ES-I3 (cell line): ENCODE measurements at regions not wholly inside any gene's neighbourhood (a gene's known extent, or its start where the extent isn't known, plus 50 kb on each side); places are given as distances from the start of the nearest gene placed in this dataset.

Experiments
- H3K36me3 ChIP-seq: 2 replicates; pipeline ENCODE4 v1.6.1; 2013; ENCODE audit warnings: mild to moderate bottlenecking, low read length, control low read depth, moderate library complexity; ENCODE audit not compliant: insufficient read depth
- H3K4me1 ChIP-seq: 2 replicates; pipeline ENCODE4 v1.6.1; 2013; ENCODE audit warnings: mild to moderate bottlenecking, control low read depth, low read length; ENCODE audit not compliant: insufficient read depth
- H3K9ac ChIP-seq: 2 replicates; pipeline ENCODE4 v1.6.1; 2013; ENCODE audit warnings: low read depth, mild to moderate bottlenecking, low read length, moderate library complexity
- H3K9me3 ChIP-seq: 2 replicates; pipeline ENCODE4 v1.6.1; 2013; ENCODE audit warnings: mild to moderate bottlenecking, low read length, moderate library complexity; ENCODE audit not compliant: control insufficient read depth, insufficient read depth

DNA sequence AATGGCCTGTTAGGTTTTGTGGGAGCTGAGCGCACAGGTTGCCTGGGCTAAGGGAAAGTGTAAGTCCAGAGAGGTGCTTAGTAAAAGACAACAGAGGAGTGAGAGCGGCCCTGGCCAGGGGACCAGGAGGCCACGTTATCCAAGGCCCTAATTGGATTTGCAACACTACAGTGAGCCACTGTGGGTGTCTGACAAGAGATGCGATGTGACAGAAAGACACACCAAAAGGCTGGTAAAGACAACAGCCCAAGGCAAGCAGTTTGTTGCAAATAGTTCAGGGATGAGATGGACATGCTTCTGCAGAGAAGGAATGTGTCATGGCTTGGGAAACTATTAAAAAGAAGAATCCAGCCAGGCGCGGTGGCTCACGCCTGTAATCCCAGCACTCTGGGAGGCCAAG lies 162.7 kb upstream of the KIT start:
- Histone ChIP-seq H3K4me1 (peaks cover 13% of the 10 kb centered on the region), H3K9me3 (no peaks in the 10 kb centered on the region), H3K36me3 (no peaks in the 10 kb centered on the region), H3K9ac (no peak overlapping the region)

DNA sequence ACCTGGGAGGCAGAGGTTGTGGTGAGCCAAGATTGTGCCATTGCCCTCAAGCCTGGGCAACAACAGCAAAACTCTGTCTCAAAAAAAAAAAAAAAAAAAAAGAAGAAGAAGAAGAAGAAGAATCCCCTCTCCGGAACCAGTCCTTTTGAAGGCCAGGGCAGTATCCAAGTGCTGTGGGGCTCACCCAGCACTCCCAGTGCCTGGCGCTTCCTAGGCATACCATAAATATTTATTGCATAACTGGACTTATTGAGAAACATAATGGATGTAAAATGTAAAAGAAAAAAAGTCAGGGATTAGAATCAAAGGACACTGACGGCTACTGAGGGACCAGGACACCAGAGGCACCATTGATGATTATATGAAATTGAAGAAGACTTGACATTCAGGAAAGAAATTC lies 162.1 kb upstream of the KIT start:
- H3K4me1 ChIP-seq = peaks cover 13% of the 10 kb centered on the region

DNA sequence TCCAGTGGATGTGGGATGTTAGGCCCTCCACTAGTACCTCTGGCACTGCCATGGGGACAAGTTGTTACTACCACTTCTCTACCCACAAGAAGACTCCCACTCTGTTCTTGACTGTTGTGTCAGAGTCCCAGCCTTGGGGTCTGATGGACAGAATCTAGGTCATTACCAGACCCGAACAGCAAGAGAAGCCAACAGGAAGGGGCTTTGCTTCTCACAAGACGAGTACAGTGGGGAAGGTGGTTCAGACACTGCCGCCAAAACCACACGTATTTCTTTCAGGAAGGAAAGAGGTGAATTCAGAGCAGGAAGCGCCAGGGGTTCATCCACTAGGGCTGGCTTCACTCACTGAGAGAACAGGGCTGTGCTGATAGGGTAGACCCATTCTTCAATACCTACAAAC lies 161.3 kb upstream of the KIT start:
- Histone ChIP-seq H3K36me3 (no peaks in the 10 kb centered on the region), H3K4me1 (peaks cover 13% of the 10 kb centered on the region), H3K9ac (no peak overlapping the region), H3K9me3 (no peaks in the 10 kb centered on the region)

More for the DNA sequence above, 162.1 kb upstream of the KIT start:
- no peaks in the 10 kb centered on the region for H3K36me3 ChIP-seq
- no peak overlapping the region for H3K9ac ChIP-seq
- H3K9me3 ChIP-seq = no peaks in the 10 kb centered on the region

- H3K9me3 ChIP-seq = no peaks in the 10 kb centered on the region
- peaks cover 13% of the 10 kb centered on the region for H3K4me1 ChIP-seq
- no peak overlapping the region for H3K9ac ChIP-seq
These were observed 159.8 kb upstream of the KIT start for GRCh38 chr4:54497947-54498346.

DNA sequence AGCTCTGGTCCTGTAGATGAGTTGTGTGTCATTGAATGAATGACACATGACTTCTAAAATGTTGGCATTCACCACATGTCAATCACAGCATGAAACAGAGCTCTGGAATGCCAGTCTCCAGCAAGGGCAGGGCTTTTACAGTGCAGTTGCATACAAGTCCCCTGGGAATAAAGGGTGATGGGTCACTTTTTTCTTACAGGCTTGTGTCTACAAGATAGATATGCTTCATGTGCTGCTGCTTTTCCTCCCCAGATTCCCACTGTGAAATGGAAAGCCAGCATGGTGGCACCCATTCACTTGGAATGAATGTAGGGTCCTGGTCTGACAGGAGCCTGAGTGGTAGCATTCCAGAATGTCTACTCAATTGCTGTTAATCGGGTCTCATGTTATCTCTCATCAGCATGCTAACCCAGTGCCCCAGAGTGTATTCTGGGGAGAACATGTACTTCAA lies 159.1 kb upstream of the KIT start:
- H3K9me3 ChIP-seq = no peaks in the 10 kb centered on the region
- H3K4me1 ChIP-seq = peaks cover 13% of the 10 kb centered on the region
- H3K36me3 ChIP-seq = no peaks in the 10 kb centered on the region
- no peak overlapping the region for H3K9ac ChIP-seq

More at GRCh38 chr4:54497947-54498346, 159.8 kb upstream of the KIT start:
- H3K36me3 ChIP-seq = no peaks in the 10 kb centered on the region

- Histone ChIP-seq H3K36me3 (no peaks in the 10 kb centered on the region), H3K9me3 (no peaks in the 10 kb centered on the region), H3K9ac (no peak overlapping the region)
These were observed 158.3 kb upstream of the KIT start for GRCh38 chr4:54499308-54500074.

GRCh38 chr4:54505362-54505761 lies 152.4 kb upstream of the KIT start:
- Histone ChIP-seq H3K36me3 (no peaks in the 10 kb centered on the region), H3K9me3 (no peaks in the 10 kb centered on the region; the same call in 1 of the 2 replicates), H3K4me1 (no peaks in the 10 kb centered on the region), H3K9ac (no peak overlapping the region)

More at GRCh38 chr4:54499308-54500074, 158.3 kb upstream of the KIT start:
- H3K4me1 ChIP-seq = peaks cover 13% of the 10 kb centered on the region

DNA sequence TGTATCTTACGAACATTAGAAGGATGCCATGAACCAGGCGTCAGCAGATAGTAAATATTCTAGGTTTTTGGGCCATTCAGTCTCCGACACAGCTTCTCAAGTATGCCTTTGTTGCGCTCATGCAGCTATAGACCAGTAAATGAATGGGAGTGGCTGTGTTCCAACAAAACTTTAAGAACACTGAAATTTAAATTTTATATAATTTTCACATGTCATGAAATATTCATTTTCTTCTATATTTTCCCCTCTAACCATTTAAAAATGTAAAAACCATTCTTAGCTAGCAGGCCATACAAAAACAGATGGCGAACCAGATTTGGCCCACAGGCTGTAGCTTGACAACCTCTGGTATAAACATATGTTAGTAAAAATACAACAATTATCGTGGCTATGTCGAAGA lies 151.8 kb upstream of the KIT start:
- H3K4me1 ChIP-seq = no peaks in the 10 kb centered on the region
- no peak overlapping the region for H3K9ac ChIP-seq
- H3K36me3 ChIP-seq = no peaks in the 10 kb centered on the region
- no peaks in the 10 kb centered on the region; the same call in 1 of the 2 replicates for H3K9me3 ChIP-seq

- no peaks in the 10 kb centered on the region for H3K4me1 ChIP-seq
- H3K36me3 ChIP-seq = no peaks in the 10 kb centered on the region
- no peaks in the 10 kb centered on the region; the same call in 1 of the 2 replicates for H3K9me3 ChIP-seq
- H3K9ac ChIP-seq = no peak overlapping the region
These were observed 148.7 kb upstream of the KIT start for GRCh38 chr4:54509057-54509456.

DNA sequence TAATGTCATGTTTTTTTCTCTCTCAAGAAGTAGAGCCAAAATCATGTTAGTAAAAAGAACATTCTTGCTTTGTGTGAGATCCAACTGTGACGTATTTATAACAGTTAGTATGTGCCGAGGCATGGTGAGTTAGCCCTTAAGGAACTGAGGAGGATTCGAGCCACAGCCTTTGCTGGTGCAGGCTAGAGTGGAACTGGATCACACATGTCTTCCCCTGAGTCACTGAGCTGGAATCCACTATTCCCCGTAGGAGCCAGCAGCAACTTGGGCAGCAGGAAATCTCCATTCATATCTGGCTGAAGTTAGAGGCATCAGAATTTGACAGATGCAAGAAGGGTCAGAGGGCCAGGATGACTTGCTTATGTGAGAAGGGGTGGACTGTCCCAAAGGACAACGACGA lies 144.6 kb upstream of the KIT start:
- H3K36me3 ChIP-seq = no peaks in the 10 kb centered on the region
- no peaks in the 10 kb centered on the region for H3K9me3 ChIP-seq
- no peaks in the 10 kb centered on the region for H3K4me1 ChIP-seq
- no peak overlapping the region for H3K9ac ChIP-seq

- Histone ChIP-seq H3K9me3 (no peaks in the 10 kb centered on the region), H3K4me1 (no peaks in the 10 kb centered on the region), H3K36me3 (no peaks in the 10 kb centered on the region), H3K9ac (no peak overlapping the region)
These were observed 144.0 kb upstream of the KIT start for GRCh38 chr4:54513741-54514140.

- H3K9ac ChIP-seq = no peak overlapping the region
These were observed 141.1 kb upstream of the KIT start for GRCh38 chr4:54516556-54517215.

GRCh38 chr4:54517781-54518444 lies 139.8 kb upstream of the KIT start:
- no peaks in the 10 kb centered on the region for H3K9me3 ChIP-seq
- H3K4me1 ChIP-seq = no peaks in the 10 kb centered on the region
- no peaks in the 10 kb centered on the region for H3K36me3 ChIP-seq
- H3K9ac ChIP-seq = no peak overlapping the region

More at GRCh38 chr4:54516556-54517215, 141.1 kb upstream of the KIT start:
- H3K36me3 ChIP-seq = no peaks in the 10 kb centered on the region
- H3K4me1 ChIP-seq = no peaks in the 10 kb centered on the region
- H3K9me3 ChIP-seq = no peaks in the 10 kb centered on the region

GRCh38 chr4:54525602-54526001 lies 132.2 kb upstream of the KIT start:
- Histone ChIP-seq H3K9me3 (no peaks in the 10 kb centered on the region), H3K4me1 (0 out of 2 replicates have a peak, but pooled peaks cover 5% of the 10 kb centered on the region), H3K9ac (no peak overlapping the region), H3K36me3 (no peaks in the 10 kb centered on the region)
